Stimulated activated memory B cell treated with anti-CD40 and anti-IgM and Interleukin-4, amounts not matched to agents 10 μg/mL and 1 μg/mL and 100 μg/mL, for 72 hours (primary cell): ENCODE measurements at regions not wholly inside any gene's neighbourhood (a gene's known extent, or its start where the extent isn't known, plus 50 kb on each side); places are given as distances from the start of the nearest gene placed in this dataset.

Experiments
- ATAC-seq: fragments of 150-1000 bp; cut with Tn5 transposase; 2 replicates; pipeline ENCODE4 v1.10.0; 2021
- H3K27ac Mint-ChIP-seq: one replicate; pipeline ENCODE4 v1.8.0; 2022; ENCODE audit warnings: mild to moderate bottlenecking, mixed read lengths
- H3K27me3 Mint-ChIP-seq: one replicate; pipeline ENCODE4 v1.8.0; 2022; ENCODE audit warnings: mixed read lengths
- H3K36me3 Mint-ChIP-seq: one replicate; pipeline ENCODE4 v1.8.0; 2022; ENCODE audit warnings: mixed read lengths
- H3K4me1 Mint-ChIP-seq: one replicate; pipeline ENCODE4 v1.8.0; 2022; ENCODE audit warnings: mixed read lengths
- H3K4me3 Mint-ChIP-seq: one replicate; pipeline ENCODE4 v1.8.0; 2022; ENCODE audit warnings: mild to moderate bottlenecking, moderate library complexity, mixed read lengths
- H3K9me3 Mint-ChIP-seq: one replicate; pipeline ENCODE4 v1.8.0; 2022; ENCODE audit warnings: mixed read lengths

DNA sequence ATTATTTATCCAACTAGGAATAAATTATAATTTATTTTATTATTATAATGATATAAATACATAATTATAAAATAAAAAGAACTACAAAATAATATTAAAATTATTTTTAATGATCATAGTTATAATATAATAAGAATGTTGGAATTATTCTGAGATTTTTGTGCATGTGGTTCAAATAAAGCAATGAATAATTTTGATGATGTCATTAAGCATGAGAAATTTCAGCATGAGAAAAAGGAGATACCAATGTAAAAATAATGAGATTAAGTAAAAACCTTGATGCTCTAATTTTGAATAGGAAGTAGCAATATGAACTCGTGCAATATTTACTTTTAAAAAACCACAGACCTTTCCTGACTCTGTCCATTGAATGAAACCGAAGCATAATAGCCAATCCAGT lies 181.8 kb upstream of the MTNR1B start:
- Mint-ChIP-seq H3K27me3 (no peaks in the 10 kb centered on the region), H3K4me1 (no peaks in the 10 kb centered on the region), H3K27ac (no peak overlapping the region), H3K9me3 (no peaks in the 10 kb centered on the region), H3K36me3 (no peaks in the 10 kb centered on the region), H3K4me3 (no peak overlapping the region)
- no peak for ATAC-seq

DNA sequence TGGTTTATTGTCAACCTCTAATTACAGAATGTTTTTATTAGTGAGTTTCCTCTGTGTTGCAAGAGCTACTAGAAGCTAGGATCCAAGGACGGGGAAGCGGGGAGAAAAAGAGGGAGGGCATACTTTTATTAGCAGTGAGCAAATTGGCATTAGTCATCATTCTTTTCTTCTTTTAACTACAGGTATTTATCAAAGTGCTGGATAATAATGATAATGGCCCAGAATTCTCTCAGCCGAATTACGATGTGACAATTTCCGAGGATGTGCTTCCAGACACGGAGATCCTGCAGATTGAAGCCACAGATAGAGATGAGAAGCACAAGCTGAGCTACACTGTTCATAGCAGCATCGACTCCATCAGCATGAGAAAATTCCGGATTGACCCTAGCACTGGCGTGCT lies 179.7 kb upstream of the MTNR1B start:
- no peaks in the 10 kb centered on the region for H3K9me3 Mint-ChIP-seq

DNA sequence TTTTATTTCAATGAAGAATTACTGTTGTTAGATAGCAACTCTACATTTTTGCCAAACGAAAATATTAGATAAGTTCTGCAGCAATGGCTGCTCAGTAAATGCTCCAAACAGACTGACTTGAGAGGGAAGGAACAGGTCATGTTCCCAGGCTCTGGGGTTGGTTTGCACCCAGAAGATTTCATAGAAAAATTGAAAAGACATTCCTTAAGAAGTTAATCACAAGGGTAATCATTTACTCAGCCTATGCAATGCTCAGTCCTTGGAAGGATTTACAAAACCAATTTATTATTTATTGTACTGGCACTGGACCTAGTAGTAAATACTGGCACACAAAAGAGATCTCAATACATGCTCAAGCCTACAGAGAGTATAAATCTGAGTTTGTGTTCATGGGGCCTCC lies 179.1 kb upstream of the MTNR1B start:
- Mint-ChIP-seq H3K27me3 (no peaks in the 10 kb centered on the region), H3K4me3 (no peak overlapping the region), H3K36me3 (no peaks in the 10 kb centered on the region), H3K9me3 (no peaks in the 10 kb centered on the region), H3K27ac (no peak overlapping the region), H3K4me1 (no peaks in the 10 kb centered on the region)
- no peak for ATAC-seq

More for the DNA sequence above, 179.7 kb upstream of the MTNR1B start:
- Mint-ChIP-seq H3K27me3 (no peaks in the 10 kb centered on the region), H3K4me3 (no peak overlapping the region), H3K27ac (no peak overlapping the region), H3K36me3 (no peaks in the 10 kb centered on the region), H3K4me1 (no peaks in the 10 kb centered on the region)
- no peak for ATAC-seq

DNA sequence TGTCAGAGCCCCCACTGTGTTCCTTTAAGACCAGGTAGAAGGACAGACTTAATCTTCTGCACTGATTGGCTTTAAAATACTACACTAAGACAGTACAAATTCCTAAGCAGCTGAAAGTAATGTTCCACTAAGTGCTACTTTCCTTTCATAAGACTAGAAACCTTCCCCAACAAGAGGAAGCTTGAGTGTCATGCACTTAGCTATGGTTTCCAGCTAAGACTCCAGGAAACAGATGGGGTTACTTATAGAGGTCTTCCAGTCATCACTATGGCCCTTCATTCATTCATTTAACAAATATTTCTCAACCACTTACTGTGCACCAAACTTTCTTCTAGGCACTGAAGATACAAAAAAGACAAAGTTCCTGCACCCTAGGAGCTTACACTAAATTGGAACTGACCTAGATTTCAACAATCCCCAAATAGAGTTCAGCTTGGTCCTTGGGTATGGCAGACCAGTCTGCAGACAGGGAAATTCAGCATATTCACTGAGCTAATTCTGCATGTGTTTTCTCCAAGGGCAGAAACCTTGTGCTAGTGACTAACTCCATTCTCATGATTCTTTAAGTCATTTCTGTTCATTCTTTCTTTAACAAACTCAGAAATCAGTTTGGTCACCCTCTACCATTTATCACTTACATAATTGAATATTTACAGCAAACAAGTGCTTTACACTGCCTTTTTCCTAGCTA lies 178.4 kb upstream of the MTNR1B start:
- no peak for ATAC-seq
- Mint-ChIP-seq H3K27me3 (no peaks in the 10 kb centered on the region), H3K4me3 (no peak overlapping the region), H3K36me3 (no peaks in the 10 kb centered on the region), H3K9me3 (no peaks in the 10 kb centered on the region), H3K4me1 (no peaks in the 10 kb centered on the region), H3K27ac (no peak overlapping the region)

DNA sequence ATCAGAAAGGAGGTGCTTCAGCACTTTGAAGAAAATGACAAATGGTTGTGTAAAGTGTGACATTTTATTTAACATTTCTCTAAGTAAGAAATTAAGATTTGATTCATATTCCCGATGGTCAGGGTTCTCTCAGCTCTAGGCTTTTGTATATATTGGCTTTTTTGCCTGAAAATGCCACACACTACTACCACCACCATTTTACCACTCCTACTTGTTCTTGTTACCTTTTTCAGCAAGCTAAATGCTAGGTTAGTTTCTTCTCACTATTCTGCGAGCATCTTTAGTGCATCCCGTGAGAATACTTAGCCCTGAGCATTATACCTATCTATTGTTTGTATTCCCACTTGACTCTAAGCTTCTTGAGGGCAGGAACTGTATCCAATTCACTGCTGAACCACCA lies 177.6 kb upstream of the MTNR1B start:
- H3K4me3 Mint-ChIP-seq, result no peak overlapping the region
- H3K27me3 Mint-ChIP-seq, result no peaks in the 10 kb centered on the region
- H3K4me1 Mint-ChIP-seq, result no peaks in the 10 kb centered on the region
- ATAC-seq, result no peak
- H3K9me3 Mint-ChIP-seq, result no peaks in the 10 kb centered on the region
- no peak overlapping the region for H3K27ac Mint-ChIP-seq
- H3K36me3 Mint-ChIP-seq, result no peaks in the 10 kb centered on the region

DNA sequence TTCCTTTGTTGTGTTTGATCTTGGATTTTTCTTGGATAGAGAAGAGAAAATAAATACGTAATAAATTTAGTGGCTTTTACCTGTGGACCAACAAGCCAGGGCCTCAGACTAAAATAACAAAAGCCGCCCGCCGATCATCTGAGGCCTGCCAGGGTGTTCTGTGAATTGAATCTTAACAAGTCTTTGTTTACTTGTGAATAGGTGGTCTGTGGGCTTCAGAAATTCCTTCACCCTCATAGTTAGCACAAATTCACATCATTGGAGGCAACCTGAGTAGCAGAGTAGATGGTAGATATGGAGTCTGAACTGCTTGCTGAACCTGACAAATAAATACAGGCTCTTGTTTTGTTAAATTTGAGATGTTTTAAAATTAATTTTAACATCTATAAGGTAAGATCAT lies 176.3 kb upstream of the MTNR1B start:
- Mint-ChIP-seq H3K36me3 (no peaks in the 10 kb centered on the region), H3K4me1 (no peaks in the 10 kb centered on the region), H3K27ac (no peak overlapping the region), H3K27me3 (no peaks in the 10 kb centered on the region), H3K4me3 (no peak overlapping the region), H3K9me3 (peaks cover 3% of the 10 kb centered on the region)
- no peak for ATAC-seq

DNA sequence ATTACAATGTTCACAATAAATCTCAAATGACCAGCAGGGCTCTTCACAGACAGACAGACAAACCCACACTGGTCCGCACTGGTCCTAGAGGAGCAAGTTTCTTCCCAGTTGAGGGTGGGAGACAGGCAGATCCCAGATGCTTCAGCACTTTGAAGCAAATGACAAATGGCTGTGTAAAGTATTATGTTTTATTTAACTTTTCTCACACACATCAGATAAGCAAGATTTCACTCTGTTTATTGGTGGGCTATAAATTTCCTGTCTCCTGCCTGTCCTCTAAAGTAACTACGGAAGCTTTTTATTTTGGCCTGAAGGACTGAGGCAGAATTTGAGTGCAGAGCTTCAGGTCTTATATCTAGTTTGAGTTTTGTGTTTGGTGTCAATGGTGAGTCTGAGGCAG lies 174.7 kb upstream of the MTNR1B start:
- Mint-ChIP-seq H3K27me3 (no peaks in the 10 kb centered on the region), H3K27ac (no peak overlapping the region), H3K4me1 (no peaks in the 10 kb centered on the region), H3K36me3 (no peaks in the 10 kb centered on the region), H3K4me3 (no peak overlapping the region), H3K9me3 (peaks cover 3% of the 10 kb centered on the region)
- no peak for ATAC-seq

DNA sequence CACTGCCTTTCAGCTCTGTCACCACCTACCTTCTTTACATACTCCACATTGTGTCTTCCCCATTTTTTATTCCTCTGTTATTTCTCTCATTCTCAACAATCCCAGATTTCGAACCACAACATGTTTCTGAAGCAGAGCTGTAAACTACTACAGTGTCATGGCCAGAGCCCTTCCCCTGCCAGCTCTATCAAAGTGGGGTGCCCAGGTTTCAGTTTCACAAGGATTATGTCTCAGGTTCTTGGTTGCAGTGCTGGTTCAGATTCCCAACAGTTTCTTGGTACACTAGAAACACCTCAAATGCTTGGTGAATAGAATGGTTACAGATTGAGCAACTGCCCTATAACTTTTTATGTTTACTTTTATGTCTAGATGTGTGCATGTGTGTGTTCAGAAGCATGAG lies 172.7 kb upstream of the MTNR1B start:
- H3K4me3 Mint-ChIP-seq, result no peak overlapping the region
- ATAC-seq, result no peak
- no peaks in the 10 kb centered on the region for H3K4me1 Mint-ChIP-seq
- peaks cover 5% of the 10 kb centered on the region for H3K9me3 Mint-ChIP-seq
- no peaks in the 10 kb centered on the region for H3K36me3 Mint-ChIP-seq
- H3K27ac Mint-ChIP-seq, result no peak overlapping the region
- H3K27me3 Mint-ChIP-seq, result no peaks in the 10 kb centered on the region

DNA sequence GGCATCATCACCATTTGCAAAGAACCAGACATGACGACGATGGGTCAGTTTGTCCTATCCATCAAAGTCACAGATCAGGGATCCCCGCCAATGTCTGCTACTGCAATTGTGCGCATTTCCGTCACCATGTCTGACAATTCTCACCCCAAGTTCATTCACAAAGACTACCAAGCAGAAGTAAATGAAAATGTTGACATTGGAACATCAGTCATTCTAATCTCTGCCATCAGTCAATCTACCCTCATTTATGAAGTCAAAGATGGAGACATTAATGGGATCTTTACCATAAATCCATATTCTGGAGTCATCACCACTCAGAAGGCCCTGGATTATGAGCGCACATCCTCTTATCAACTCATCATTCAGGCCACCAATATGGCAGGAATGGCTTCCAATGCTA lies 171.6 kb upstream of the MTNR1B start:
- no peak overlapping the region for H3K4me3 Mint-ChIP-seq
- H3K36me3 Mint-ChIP-seq, result no peaks in the 10 kb centered on the region
- H3K27me3 Mint-ChIP-seq, result no peaks in the 10 kb centered on the region
- H3K4me1 Mint-ChIP-seq, result no peaks in the 10 kb centered on the region
- peaks cover 5% of the 10 kb centered on the region for H3K9me3 Mint-ChIP-seq
- ATAC-seq, result no peak
- no peak overlapping the region for H3K27ac Mint-ChIP-seq

DNA sequence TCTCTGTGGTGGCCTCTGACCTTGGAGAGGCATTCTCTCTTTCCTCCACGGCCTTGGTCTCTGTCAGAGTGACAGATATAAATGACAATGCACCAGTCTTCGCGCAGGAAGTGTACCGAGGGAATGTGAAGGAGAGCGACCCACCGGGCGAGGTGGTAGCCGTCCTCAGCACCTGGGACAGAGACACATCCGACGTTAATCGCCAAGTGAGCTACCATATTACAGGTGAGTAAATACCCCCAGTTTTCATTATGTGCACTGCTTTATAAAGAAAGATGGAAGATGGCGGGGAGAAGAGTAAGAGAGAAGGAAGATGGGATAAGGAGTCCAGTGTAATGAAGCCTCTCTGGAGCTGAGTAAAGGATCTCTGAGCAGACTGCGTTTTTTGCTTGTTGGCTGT lies 167.8 kb upstream of the MTNR1B start:
- H3K27ac Mint-ChIP-seq, result no peak overlapping the region
- no peaks in the 10 kb centered on the region for H3K27me3 Mint-ChIP-seq
- no peak for ATAC-seq
- no peak overlapping the region for H3K4me3 Mint-ChIP-seq
- no peaks in the 10 kb centered on the region for H3K4me1 Mint-ChIP-seq
- H3K36me3 Mint-ChIP-seq, result no peaks in the 10 kb centered on the region
- H3K9me3 Mint-ChIP-seq, result peaks cover 5% of the 10 kb centered on the region

DNA sequence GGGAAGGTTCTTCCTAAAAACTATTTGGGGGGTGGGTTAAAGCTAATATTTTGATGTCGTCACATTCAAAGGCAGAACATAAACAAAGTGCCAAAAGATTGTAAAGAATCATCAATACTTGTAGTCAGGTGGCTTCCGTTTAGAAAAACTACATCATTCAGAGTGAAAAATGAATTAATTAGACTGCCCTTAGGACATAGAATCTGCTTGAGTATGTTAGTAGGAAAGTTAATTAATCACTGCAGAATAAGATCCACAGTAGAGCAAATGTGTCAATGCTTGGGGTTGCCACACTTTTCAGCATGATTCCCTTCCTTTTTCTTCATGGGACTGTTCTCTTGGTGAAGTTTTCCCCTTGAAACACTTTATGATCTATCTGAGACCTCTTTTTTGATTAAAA lies 166.8 kb upstream of the MTNR1B start:
- Mint-ChIP-seq H3K9me3 (peaks cover 3% of the 10 kb centered on the region), H3K27ac (no peak overlapping the region), H3K27me3 (no peaks in the 10 kb centered on the region), H3K4me1 (no peaks in the 10 kb centered on the region), H3K36me3 (no peaks in the 10 kb centered on the region), H3K4me3 (no peak overlapping the region)
- no peak for ATAC-seq

DNA sequence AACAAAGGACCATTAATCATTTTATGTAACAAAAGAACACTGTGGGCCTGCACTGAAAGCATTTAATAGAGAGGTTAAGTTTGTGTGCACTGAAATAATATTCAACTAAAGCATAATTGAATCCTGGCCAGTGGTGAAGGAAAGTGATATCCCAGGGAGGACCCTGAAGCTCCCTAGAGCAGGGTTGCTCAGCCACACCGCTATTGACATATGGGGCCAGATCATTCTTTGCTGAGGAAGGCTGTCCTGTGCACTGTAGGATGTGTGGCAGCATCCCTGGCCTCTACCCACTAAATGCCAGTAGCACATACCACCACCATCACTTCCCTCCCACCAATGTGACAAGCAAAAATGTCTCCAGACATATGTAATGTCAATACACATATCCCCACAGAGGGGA lies 166.1 kb upstream of the MTNR1B start:
- no peak overlapping the region for H3K4me3 Mint-ChIP-seq
- peaks cover 6% of the 10 kb centered on the region for H3K9me3 Mint-ChIP-seq
- H3K4me1 Mint-ChIP-seq, result no peaks in the 10 kb centered on the region
- ATAC-seq, result no peak
- H3K36me3 Mint-ChIP-seq, result no peaks in the 10 kb centered on the region
- H3K27me3 Mint-ChIP-seq, result no peaks in the 10 kb centered on the region
- H3K27ac Mint-ChIP-seq, result no peak overlapping the region

DNA sequence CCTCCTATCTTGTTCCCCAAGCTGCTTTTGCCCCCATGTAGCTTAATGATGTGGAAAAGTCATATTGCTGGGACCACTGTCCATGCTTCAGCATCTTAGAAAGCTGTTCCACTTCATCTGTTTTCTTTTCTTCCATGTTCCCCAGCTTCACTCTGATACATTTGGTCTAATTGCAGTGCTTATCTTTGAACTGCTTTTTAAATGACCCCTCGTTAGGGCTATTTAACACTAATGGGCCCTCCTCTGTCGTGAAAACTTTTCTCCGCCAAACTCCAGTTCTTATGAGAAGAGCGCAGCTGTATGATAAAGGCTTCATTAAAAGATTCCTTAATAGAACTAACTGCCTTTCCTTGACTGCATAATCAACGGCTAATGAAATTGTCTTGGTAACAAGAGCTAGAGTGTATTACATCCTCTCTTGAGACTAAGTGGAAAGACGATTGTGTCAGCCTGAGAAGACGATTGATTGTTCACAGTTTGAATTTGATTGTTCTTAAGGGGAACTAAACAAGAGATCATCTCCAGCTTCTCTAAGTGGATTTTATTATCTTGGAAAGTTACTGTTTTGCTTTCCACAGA lies 165.0 kb upstream of the MTNR1B start:
- Mint-ChIP-seq H3K4me3 (no peak overlapping the region), H3K36me3 (no peaks in the 10 kb centered on the region)
- ATAC-seq, result no peak

DNA sequence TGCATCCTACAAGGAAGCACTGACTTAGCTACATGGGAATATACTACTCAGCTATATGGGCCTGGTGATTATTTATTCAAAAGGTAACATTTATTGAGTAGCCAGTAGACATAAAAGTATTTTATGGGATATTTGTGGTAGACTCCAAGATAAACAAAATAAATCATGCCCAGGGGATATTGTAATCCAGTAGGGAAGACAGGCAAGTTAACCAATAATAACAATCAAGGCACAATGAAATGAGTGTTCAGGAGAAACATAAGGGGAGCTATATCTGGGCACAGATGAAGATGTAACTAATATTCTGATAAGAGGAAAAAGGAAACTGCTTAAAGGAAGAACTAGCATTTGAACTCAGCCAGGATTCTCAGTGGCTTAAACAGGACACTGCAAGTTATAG lies 161.4 kb upstream of the MTNR1B start:
- Mint-ChIP-seq H3K4me1 (no peaks in the 10 kb centered on the region), H3K27me3 (no peaks in the 10 kb centered on the region), H3K4me3 (no peak overlapping the region), H3K9me3 (peaks cover 3% of the 10 kb centered on the region), H3K36me3 (no peaks in the 10 kb centered on the region), H3K27ac (no peak overlapping the region)
- no peak for ATAC-seq

More for the DNA sequence above, 165.0 kb upstream of the MTNR1B start:
- no peaks in the 10 kb centered on the region for H3K4me1 Mint-ChIP-seq
- no peak overlapping the region for H3K27ac Mint-ChIP-seq
- H3K9me3 Mint-ChIP-seq, result peaks cover 6% of the 10 kb centered on the region
- H3K27me3 Mint-ChIP-seq, result no peaks in the 10 kb centered on the region

DNA sequence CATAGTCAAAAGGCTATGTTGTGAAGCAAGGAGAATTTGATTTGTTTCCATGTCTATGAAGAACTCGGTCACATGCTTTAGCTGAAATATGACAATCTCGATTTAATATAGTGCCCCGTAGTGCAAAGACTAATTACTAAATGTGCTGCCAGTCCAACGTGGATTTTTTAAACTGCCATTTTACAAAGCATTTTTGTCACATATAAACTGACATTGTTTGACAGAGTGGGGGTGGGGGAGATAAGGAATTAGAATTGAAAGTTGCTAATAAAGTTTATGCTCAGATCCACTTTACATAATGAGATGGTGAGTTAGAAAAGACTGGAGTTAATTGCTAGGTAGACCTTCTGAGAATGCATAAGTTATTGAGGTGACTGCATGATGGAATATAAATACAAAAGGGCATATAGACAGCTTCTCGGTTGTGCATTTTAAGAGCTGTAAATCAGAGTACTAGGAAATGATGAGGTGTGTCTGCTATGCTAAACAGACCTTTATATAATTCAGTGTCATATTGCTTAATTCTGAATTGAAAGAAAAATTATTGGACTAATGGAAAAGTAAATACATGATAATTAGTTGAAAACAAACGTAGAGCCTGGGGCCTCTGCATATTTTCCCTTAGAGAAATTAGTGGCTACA lies 158.9 kb upstream of the MTNR1B start:
- no peak overlapping the region for H3K27ac Mint-ChIP-seq

DNA sequence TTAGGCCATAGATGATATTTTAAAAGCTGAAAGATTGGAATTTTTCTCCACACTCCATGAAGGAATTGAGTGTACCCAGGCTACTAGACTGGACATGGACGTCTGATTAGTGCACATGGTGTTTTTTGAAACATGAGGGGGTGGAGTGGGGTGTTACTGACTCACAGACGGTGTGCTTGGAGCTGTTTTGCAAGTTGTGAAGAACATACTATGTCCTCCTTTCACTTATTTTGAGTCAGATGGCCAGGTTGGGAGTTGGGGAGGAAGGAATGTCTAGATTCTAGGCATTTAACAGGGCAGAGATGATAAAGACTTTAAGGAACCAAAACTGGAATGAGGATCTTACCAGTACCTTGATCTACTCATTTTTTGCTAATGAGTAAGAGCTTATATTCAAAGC lies 158.1 kb upstream of the MTNR1B start:
- Mint-ChIP-seq H3K4me1 (no peaks in the 10 kb centered on the region), H3K36me3 (no peaks in the 10 kb centered on the region), H3K27ac (no peak overlapping the region), H3K9me3 (peaks cover 3% of the 10 kb centered on the region), H3K4me3 (no peak overlapping the region), H3K27me3 (no peaks in the 10 kb centered on the region)
- ATAC-seq, result no peak

More for the DNA sequence above, 158.9 kb upstream of the MTNR1B start:
- ATAC-seq, result no peak
- no peak overlapping the region for H3K4me3 Mint-ChIP-seq
- H3K4me1 Mint-ChIP-seq, result no peaks in the 10 kb centered on the region
- no peaks in the 10 kb centered on the region for H3K36me3 Mint-ChIP-seq
- no peaks in the 10 kb centered on the region for H3K27me3 Mint-ChIP-seq
- H3K9me3 Mint-ChIP-seq, result peaks cover 3% of the 10 kb centered on the region
